H9 (cell line): ENCODE measurements at regions not wholly inside any gene's neighbourhood (a gene's known extent, or its start where the extent isn't known, plus 50 kb on each side); places are given as distances from the start of the nearest gene placed in this dataset.
"Not testable (repeated sequence)": the region's sequence is repeated elsewhere in the genome, so short reads cannot be mapped to it uniquely, and the experiment has no call there.

ENCODE experiments used
- DNase-seq: peaks from one replicate; pipeline ENCODE4 v3.0.0-alpha.2; 2017
- H2AFZ ChIP-seq: one replicate; pipeline ENCODE4 v1.6.1; 2013; ENCODE audit warnings: mild to moderate bottlenecking, low read length, control low read depth, moderate library complexity
- H2AK5ac ChIP-seq: 2 replicates; pipeline ENCODE4 v1.6.1; 2013; ENCODE audit warnings: low read length, control low read depth, mixed read lengths; ENCODE audit not compliant: insufficient read length
- H2BK120ac ChIP-seq: one replicate; pipeline ENCODE4 v1.6.1; 2013; ENCODE audit warnings: low read depth, mild to moderate bottlenecking, low read length, control low read depth, inconsistent platforms; ENCODE audit not compliant: poor library complexity, severe bottlenecking
- H2BK12ac ChIP-seq: 2 replicates; pipeline ENCODE4 v1.6.1; 2013; ENCODE audit warnings: low read length, control low read depth, mixed read lengths, low read depth; ENCODE audit not compliant: insufficient read length
- H2BK15ac ChIP-seq: 2 replicates; pipeline ENCODE4 v1.6.1; 2013; ENCODE audit warnings: low read depth, low read length, control low read depth
- H2BK20ac ChIP-seq: one replicate; pipeline ENCODE4 v1.6.1; 2013; ENCODE audit warnings: low read depth, mild to moderate bottlenecking, low read length, control low read depth, inconsistent platforms; ENCODE audit not compliant: poor library complexity, severe bottlenecking
- H2BK5ac ChIP-seq: 2 replicates; pipeline ENCODE4 v1.6.1; 2013; ENCODE audit warnings: low read length, control low read depth, mixed read lengths; ENCODE audit not compliant: insufficient read length
- H3K14ac ChIP-seq: 2 replicates; pipeline ENCODE4 v1.6.1; 2013; ENCODE audit warnings: low read length, control low read depth; ENCODE audit not compliant: insufficient read depth
- H3K18ac ChIP-seq: 2 replicates; pipeline ENCODE4 v1.6.1; 2013; ENCODE audit warnings: low read depth, mild to moderate bottlenecking, mixed read lengths, low read length, control low read depth; ENCODE audit not compliant: insufficient read length
- H3K23ac ChIP-seq: 2 replicates; pipeline ENCODE4 v1.6.1; 2013; ENCODE audit warnings: low read length, control low read depth, mixed read lengths, low read depth; ENCODE audit not compliant: insufficient read length
- H3K23me2 ChIP-seq: 2 replicates; pipeline ENCODE4 v1.6.1; 2013; ENCODE audit warnings: low read depth, mild to moderate bottlenecking, mixed read lengths, low read length, control low read depth; ENCODE audit not compliant: insufficient read length, poor library complexity, severe bottlenecking
- H3K27ac ChIP-seq: 2 replicates; pipeline ENCODE4 v1.5.1; 2013; ENCODE audit warnings: low read length, control low read depth, mixed read lengths, low read depth; ENCODE audit not compliant: insufficient read length
- H3K27me3 ChIP-seq: 2 replicates; pipeline ENCODE4 v1.6.1; 2013; ENCODE audit warnings: low read length, control low read depth, inconsistent platforms; ENCODE audit not compliant: insufficient read depth
- H3K4ac ChIP-seq: 2 replicates; pipeline ENCODE4 v1.6.1; 2013; ENCODE audit warnings: low read depth, mild to moderate bottlenecking, control low read depth, inconsistent platforms, low read length, moderate library complexity
- H3K4me1 ChIP-seq: 2 replicates; pipeline ENCODE4 v1.6.1; 2013; ENCODE audit warnings: low read length, control low read depth, inconsistent platforms; ENCODE audit not compliant: insufficient read depth
- H3K4me2 ChIP-seq: 2 replicates; pipeline ENCODE4 v1.6.1; 2013; ENCODE audit warnings: low read length, control low read depth, mixed read lengths; ENCODE audit not compliant: insufficient read length, insufficient read depth
- H3K56ac ChIP-seq: 2 replicates; pipeline ENCODE4 v1.6.1; 2013; ENCODE audit warnings: low read depth, mild to moderate bottlenecking, mixed read lengths, low read length, control low read depth; ENCODE audit not compliant: insufficient read length
- H3K79me1 ChIP-seq: 2 replicates; pipeline ENCODE4 v1.6.1; 2013; ENCODE audit warnings: low read depth, mild to moderate bottlenecking, moderate library complexity, low read length, control low read depth, inconsistent platforms; ENCODE audit not compliant: insufficient read depth, poor library complexity, severe bottlenecking
- H3K79me2 ChIP-seq: 2 replicates; pipeline ENCODE4 v1.6.1; 2013; ENCODE audit warnings: low read length, control low read depth, inconsistent platforms; ENCODE audit not compliant: insufficient read depth
- H3K9ac ChIP-seq: 2 replicates; pipeline ENCODE4 v1.6.1; 2013; ENCODE audit warnings: low read length, control low read depth, mixed read lengths; ENCODE audit not compliant: insufficient read length; ENCODE audit errors: extremely low read depth
- H3K9me3 ChIP-seq: one replicate; pipeline ENCODE4 v1.6.1; 2013; ENCODE audit warnings: low read depth, low read length, inconsistent platforms; ENCODE audit not compliant: control insufficient read depth
- H3T11ph ChIP-seq: one replicate; pipeline ENCODE4 v1.6.1; 2013; ENCODE audit warnings: mild to moderate bottlenecking, low read length, control low read depth, inconsistent platforms
- H4K20me1 ChIP-seq: one replicate; pipeline ENCODE4 v1.6.1; 2013; ENCODE audit not compliant: control insufficient read depth, insufficient read length, insufficient read depth
- H4K5ac ChIP-seq: 2 replicates; pipeline ENCODE4 v1.6.1; 2013; ENCODE audit warnings: low read depth, mild to moderate bottlenecking, mixed read lengths, low read length, control low read depth; ENCODE audit not compliant: insufficient read length
- H4K8ac ChIP-seq: replicated peaks from 2 replicates; pipeline ENCODE4 v1.6.1; 2013; ENCODE audit warnings: low read length, control low read depth, mixed read lengths, low read depth; ENCODE audit not compliant: insufficient read length
- H4K91ac ChIP-seq: 2 replicates; pipeline ENCODE4 v1.6.1; 2013; ENCODE audit warnings: low read depth, mild to moderate bottlenecking, moderate library complexity, mixed read lengths, low read length, control low read depth; ENCODE audit not compliant: insufficient read length
- H3K27ac Mint-ChIP-seq, 3 experiments: 2 replicates in 2 of 3; 3 replicates in 1 of 3; pipeline ENCODE4 v1.8.0; 2020 to 2021; ENCODE audit warnings: mixed read lengths in 3 of 3, mild to moderate bottlenecking in 1 of 3, moderate library complexity in 1 of 3
- H3K27me3 Mint-ChIP-seq: 2 replicates; pipeline ENCODE4 v1.8.0; 2021; ENCODE audit warnings: low read depth, mild to moderate bottlenecking, moderate library complexity, mixed read lengths
- H3K36me3 Mint-ChIP-seq, 3 experiments: 2 replicates in 2 of 3; 3 replicates in 1 of 3; pipeline ENCODE4 v1.8.0; 2020 to 2021; ENCODE audit warnings: low read depth in 3 of 3, mixed read lengths in 3 of 3; ENCODE audit not compliant: insufficient read depth in 1 of 3
- H3K4me1 Mint-ChIP-seq, 2 experiments: 2 replicates each; pipeline ENCODE4 v1.8.0; 2020; ENCODE audit warnings: mixed read lengths in 2 of 2
- H3K4me3 Mint-ChIP-seq, 2 experiments: 2 replicates in 1 of 2; 3 replicates in 1 of 2; pipeline ENCODE4 v1.8.0; 2020 to 2021; ENCODE audit warnings: mild to moderate bottlenecking in 2 of 2, mixed read lengths in 2 of 2, moderate library complexity in 1 of 2
- H3K9me3 Mint-ChIP-seq, 2 experiments: 2 replicates in 1 of 2; 3 replicates in 1 of 2; pipeline ENCODE4 v1.8.0; 2020; ENCODE audit warnings: mild to moderate bottlenecking in 2 of 2, mixed read lengths in 2 of 2, moderate library complexity in 1 of 2
- whole genome bisulfite sequencing: extraction: QIAGEN DNeasy Blood & Tissue Kit; methylation state at CpG from one replicate; pipeline ENCODE4 v1.1.7; 2013; ENCODE audit warnings: missing lambda C conversion rate, low lambda C conversion rate, mixed read lengths; ENCODE audit not compliant: insufficient read length; ENCODE audit errors: extremely low coverage; 5-methylcytosine and 5-hydroxymethylcytosine counted together
- TF ChIP-seq, protein P1 (sequence below): fragments of 200-600 bp; sonication (generic); conservative IDR thresholded peaks from 3 replicates; pipeline ENCODE4 v1.8.0; 2021; ENCODE audit warnings: antibody characterized with exemption, mild to moderate bottlenecking

DNA sequence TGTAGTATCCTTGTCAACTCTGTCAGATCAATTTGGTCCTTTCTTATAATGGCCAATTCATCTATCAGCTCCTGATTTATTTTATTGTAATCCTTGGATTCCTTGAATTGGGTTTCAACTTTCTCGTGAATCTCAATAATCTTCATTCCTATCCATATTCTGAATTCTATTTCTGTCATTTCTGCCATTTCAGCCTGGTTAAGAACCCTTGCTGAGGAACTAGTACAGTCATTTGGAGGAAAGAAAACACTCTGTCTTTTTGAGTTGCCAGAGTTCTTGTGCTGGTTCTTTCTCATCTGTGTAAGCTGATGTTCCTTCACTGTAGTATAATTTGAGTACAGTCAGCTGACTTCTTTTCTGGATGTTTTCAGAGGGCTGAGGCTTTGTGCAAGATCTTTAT, 84.5 kb downstream of the CETN3 start:
- Histone ChIP-seq H2BK120ac (no peak overlapping the region), H2AFZ (no peak overlapping the region), H4K20me1 (no peaks in the 10 kb centered on the region), H3K18ac (no peak overlapping the region), H3K9ac (no peak overlapping the region), H3K23me2 (no peaks in the 10 kb centered on the region), H2BK12ac (no peak overlapping the region), H3K56ac (no peak overlapping the region), H2AK5ac (no peak overlapping the region), H4K8ac (no peak overlapping the region), H3K14ac (no peak overlapping the region), H3T11ph (no peak overlapping the region), H4K5ac (no peak overlapping the region), H3K79me1 (no peaks in the 10 kb centered on the region), H2BK20ac (no peak overlapping the region), H2BK5ac (no peak overlapping the region), H2BK15ac (no peak overlapping the region), H3K4me1 (no peaks in the 10 kb centered on the region), H3K4ac (no peak overlapping the region), H3K79me2 (no peaks in the 10 kb centered on the region), H3K27me3 (no peaks in the 10 kb centered on the region), H3K23ac (no peak overlapping the region), H3K4me2 (no peak overlapping the region), H3K27ac (no peak overlapping the region), H4K91ac (no peak overlapping the region), H3K9me3 (no peaks in the 10 kb centered on the region)
- TF ChIP-seq, protein P1, sequence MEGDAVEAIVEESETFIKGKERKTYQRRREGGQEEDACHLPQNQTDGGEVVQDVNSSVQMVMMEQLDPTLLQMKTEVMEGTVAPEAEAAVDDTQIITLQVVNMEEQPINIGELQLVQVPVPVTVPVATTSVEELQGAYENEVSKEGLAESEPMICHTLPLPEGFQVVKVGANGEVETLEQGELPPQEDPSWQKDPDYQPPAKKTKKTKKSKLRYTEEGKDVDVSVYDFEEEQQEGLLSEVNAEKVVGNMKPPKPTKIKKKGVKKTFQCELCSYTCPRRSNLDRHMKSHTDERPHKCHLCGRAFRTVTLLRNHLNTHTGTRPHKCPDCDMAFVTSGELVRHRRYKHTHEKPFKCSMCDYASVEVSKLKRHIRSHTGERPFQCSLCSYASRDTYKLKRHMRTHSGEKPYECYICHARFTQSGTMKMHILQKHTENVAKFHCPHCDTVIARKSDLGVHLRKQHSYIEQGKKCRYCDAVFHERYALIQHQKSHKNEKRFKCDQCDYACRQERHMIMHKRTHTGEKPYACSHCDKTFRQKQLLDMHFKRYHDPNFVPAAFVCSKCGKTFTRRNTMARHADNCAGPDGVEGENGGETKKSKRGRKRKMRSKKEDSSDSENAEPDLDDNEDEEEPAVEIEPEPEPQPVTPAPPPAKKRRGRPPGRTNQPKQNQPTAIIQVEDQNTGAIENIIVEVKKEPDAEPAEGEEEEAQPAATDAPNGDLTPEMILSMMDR, result no peak
- no peaks in the 10 kb centered on the region for H3K27me3 Mint-ChIP-seq
- H3K9me3 Mint-ChIP-seq, result peaks cover 8 to 10% of the 10 kb centered on the region in 2 experiments; a peak in 3 of 5 replicates
- peaks cover 0 to 7% (median 0%) of the 10 kb centered on the region in 3 experiments; a peak in 5 of 7 replicates for H3K36me3 Mint-ChIP-seq
- no CpG with 5 or more reads among the region's 1 CpG for WGBS
- no peak overlapping the region for H3K4me3 Mint-ChIP-seq
- no peak overlapping the region for H3K27ac Mint-ChIP-seq
- peaks cover 2 to 3% of the 10 kb centered on the region in 2 experiments; a peak in 1 of 4 replicates for H3K4me1 Mint-ChIP-seq
- no peak for DNase-seq

DNA sequence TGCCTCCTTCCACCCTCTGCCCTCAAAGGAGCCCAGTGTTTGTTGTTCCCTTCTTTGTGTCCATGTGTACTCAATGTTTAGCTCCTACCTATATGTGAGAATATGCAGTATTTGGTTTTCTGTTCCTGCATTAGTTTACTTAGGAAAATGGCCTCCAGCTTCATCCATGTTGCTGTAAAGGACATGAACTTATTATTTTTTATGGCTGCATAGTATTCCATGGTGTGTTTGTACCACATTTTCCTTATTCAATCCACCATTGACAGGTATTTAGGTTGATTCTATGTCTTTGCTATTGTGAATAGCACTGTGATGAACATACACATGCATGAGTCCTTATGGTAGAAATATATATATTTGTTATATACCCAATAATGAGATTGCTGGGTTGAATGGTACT, 89.2 kb downstream of the CETN3 start:
- H3K4me2 ChIP-seq, H3K56ac ChIP-seq, DNase-seq, H3K9me3 ChIP-seq, H4K20me1 ChIP-seq, H3K27ac ChIP-seq, H3K27me3 Mint-ChIP-seq, H3K4me3 Mint-ChIP-seq, H3K23ac ChIP-seq, H3K4me1 ChIP-seq, H3K79me1 ChIP-seq, H3K23me2 ChIP-seq, H3K27ac Mint-ChIP-seq, H3K18ac ChIP-seq, H3K14ac ChIP-seq, H3K36me3 Mint-ChIP-seq, H3K4me1 Mint-ChIP-seq, H3K79me2 ChIP-seq, H3K27me3 ChIP-seq, H4K91ac ChIP-seq, H2BK5ac ChIP-seq, H4K8ac ChIP-seq, H3K4ac ChIP-seq, H2AK5ac ChIP-seq, H2BK12ac ChIP-seq, H2BK120ac ChIP-seq, H2AFZ ChIP-seq, H4K5ac ChIP-seq, H2BK20ac ChIP-seq, H3T11ph ChIP-seq, H2BK15ac ChIP-seq, H3K9ac ChIP-seq, H3K9me3 Mint-ChIP-seq: not testable (repeated sequence)
